ENCODE measurements at regions not wholly inside any gene's neighbourhood (a gene's known extent, or its start where the extent isn't known, plus 50 kb on each side); places are given as distances from the start of the nearest gene placed in this dataset.
"Not testable (repeated sequence)": the region's sequence is repeated elsewhere in the genome, so short reads cannot be mapped to it uniquely, and the experiment has no call there.

DNA sequence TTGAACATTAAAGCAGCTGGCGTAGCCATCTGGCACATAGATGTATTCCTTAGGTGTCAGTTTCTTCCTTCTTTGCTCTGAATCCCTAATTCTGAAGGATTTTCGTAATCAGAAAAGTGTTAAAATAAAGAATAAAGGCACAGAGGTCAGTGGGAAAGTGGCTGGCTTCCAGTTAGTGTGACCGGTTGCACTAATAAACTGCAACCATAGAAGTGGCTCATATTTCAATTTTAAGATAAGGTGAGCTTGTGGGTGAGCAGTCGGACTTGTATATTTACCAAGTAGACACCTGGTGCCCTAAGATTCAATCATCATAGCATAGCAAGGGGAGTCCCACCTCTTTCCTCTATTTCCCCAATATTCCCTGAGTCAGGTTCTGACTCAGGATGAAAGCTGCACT lies 459.6 kb downstream of the ACTL7B start:
- DNase-seq (no peak), ATAC-seq (ENCODE audit: low read depth) (no peak)
- no peaks in the 10 kb centered on the region for H3K27me3 Mint-ChIP-seq
- ChIA-PET POLR2A (no interaction called here), CTCF (no interaction called here)
- TF ChIP-seq, protein P1, sequence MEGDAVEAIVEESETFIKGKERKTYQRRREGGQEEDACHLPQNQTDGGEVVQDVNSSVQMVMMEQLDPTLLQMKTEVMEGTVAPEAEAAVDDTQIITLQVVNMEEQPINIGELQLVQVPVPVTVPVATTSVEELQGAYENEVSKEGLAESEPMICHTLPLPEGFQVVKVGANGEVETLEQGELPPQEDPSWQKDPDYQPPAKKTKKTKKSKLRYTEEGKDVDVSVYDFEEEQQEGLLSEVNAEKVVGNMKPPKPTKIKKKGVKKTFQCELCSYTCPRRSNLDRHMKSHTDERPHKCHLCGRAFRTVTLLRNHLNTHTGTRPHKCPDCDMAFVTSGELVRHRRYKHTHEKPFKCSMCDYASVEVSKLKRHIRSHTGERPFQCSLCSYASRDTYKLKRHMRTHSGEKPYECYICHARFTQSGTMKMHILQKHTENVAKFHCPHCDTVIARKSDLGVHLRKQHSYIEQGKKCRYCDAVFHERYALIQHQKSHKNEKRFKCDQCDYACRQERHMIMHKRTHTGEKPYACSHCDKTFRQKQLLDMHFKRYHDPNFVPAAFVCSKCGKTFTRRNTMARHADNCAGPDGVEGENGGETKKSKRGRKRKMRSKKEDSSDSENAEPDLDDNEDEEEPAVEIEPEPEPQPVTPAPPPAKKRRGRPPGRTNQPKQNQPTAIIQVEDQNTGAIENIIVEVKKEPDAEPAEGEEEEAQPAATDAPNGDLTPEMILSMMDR (IDR thresholded peaks at IDR 0.05) = no peak
- H3K36me3 Mint-ChIP-seq (ENCODE audit: low read depth) = no peaks in the 10 kb centered on the region
- peaks cover 3% of the 10 kb centered on the region for H3K9me3 Mint-ChIP-seq
- no peak overlapping the region for H3K4me3 Mint-ChIP-seq
- intact Hi-C loops (cut with micrococcal nuclease) = no loop called here
- no peaks in the 10 kb centered on the region for H3K4me1 Mint-ChIP-seq
- H3K27ac Mint-ChIP-seq = no peak overlapping the region

DNA sequence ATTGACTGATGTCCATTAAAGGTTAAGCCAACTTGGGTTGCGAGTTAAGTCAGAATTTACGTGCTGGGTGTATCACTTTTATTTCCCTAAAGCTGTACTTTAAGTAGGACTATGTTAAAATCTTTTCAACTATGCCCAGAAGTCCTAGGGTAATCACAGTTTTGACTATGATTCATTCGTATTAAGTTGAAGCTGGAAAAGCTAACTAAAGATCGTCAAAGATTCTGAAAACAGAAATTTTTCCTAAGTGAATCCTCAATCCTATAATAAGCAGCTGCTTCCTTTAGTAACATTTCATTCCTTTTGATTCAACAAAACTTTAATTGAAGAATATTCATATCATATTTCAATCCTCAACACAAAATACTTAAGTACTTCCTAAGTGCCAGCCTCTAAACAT lies 460.4 kb downstream of the ACTL7B start:
- Mint-ChIP-seq H3K9me3 (peaks cover 3% of the 10 kb centered on the region), H3K27me3 (no peaks in the 10 kb centered on the region), H3K36me3 (ENCODE audit: low read depth) (no peaks in the 10 kb centered on the region), H3K4me1 (no peaks in the 10 kb centered on the region), H3K4me3 (no peak overlapping the region), H3K27ac (no peak overlapping the region)
- intact Hi-C loops (cut with micrococcal nuclease) = no loop called here
- no peak for ATAC-seq (ENCODE audit: low read depth)
- ChIA-PET POLR2A (no interaction called here), CTCF (no interaction called here)
- no peak for DNase-seq
- TF ChIP-seq, protein P1 (IDR thresholded peaks at IDR 0.05) = no peak

- intact Hi-C loops (cut with micrococcal nuclease) = no loop called here
- ATAC-seq (ENCODE audit: low read depth) (no peak), DNase-seq (no peak)
- no peaks in the 10 kb centered on the region for H3K36me3 Mint-ChIP-seq (ENCODE audit: low read depth)
- TF ChIP-seq, protein P1 (IDR thresholded peaks at IDR 0.05) = no peak
- POLR2A ChIA-PET = no interaction called here
- H3K9me3 Mint-ChIP-seq = peaks cover 3% of the 10 kb centered on the region
- CTCF ChIA-PET = no interaction called here
- H3K27ac Mint-ChIP-seq = no peak overlapping the region
- no peaks in the 10 kb centered on the region for H3K27me3 Mint-ChIP-seq
- no peak overlapping the region for H3K4me3 Mint-ChIP-seq
- H3K4me1 Mint-ChIP-seq = no peaks in the 10 kb centered on the region
These were observed 461.1 kb downstream of the ACTL7B start for GRCh38 chr9:108394726-108395125.

DNA sequence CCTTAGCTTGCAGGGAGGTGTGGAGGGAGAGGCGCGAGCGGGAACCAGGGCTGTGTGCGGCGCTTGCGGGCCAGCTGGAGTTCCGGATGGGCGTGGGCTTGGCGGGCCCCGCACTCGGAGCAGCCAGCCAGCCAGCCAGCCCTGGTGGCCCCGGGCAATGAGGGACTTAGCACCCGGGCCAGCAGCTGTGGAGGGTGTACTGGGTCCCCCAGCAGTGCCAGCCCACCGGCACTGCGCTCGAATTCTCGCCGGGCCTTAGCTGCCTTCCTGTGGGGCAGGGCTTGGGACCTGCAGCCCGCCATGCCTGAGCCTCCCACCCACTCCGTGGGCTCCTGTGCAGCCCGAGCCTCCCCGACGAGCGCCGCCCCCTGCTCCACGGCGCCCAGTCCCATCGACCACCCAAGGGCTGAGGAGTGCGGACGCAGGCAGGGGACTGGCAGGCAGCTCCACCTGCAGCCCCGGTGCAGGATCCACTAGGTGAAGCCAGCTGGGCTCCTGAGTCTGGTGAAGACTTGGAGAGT lies 462.2 kb downstream of the ACTL7B start:
- H3K9me3 Mint-ChIP-seq; POLR2A ChIA-PET; H3K36me3 Mint-ChIP-seq (ENCODE audit: low read depth); H3K27ac Mint-ChIP-seq; DNase-seq; ATAC-seq (ENCODE audit: low read depth); CTCF ChIA-PET; H3K27me3 Mint-ChIP-seq; H3K4me3 Mint-ChIP-seq; H3K4me1 Mint-ChIP-seq; intact Hi-C loops (cut with micrococcal nuclease): not testable (repeated sequence)

DNA sequence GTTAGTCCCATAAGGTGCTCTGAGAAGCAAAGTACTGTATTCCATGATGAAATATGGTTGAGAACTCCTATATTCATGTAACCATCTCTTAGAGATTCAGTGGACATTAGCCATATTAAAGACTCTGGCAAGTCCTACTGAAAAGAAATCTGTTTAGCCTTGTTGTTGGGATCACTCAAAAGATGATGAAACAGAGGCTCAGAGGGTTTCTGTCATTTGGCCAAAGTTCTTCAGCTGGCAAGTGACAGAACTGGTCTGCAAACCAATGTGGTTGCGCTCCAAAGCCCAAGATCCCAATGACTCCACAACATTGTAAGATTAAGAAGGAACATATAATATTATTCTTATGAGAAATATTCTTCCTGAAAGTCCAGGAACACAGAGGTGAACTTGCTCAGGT lies 462.9 kb downstream of the ACTL7B start:
- H3K36me3 Mint-ChIP-seq (ENCODE audit: low read depth) = no peaks in the 10 kb centered on the region
- no peak for DNase-seq
- POLR2A ChIA-PET = no interaction called here
- no peak for ATAC-seq (ENCODE audit: low read depth)
- H3K4me3 Mint-ChIP-seq = no peak overlapping the region
- intact Hi-C loops (cut with micrococcal nuclease) = no loop called here
- H3K27ac Mint-ChIP-seq = no peak overlapping the region
- peaks cover 3% of the 10 kb centered on the region for H3K27me3 Mint-ChIP-seq
- TF ChIP-seq, protein P1 (IDR thresholded peaks at IDR 0.05) = no peak
- CTCF ChIA-PET = no interaction called here
- H3K4me1 Mint-ChIP-seq = no peaks in the 10 kb centered on the region
- peaks cover 3% of the 10 kb centered on the region for H3K9me3 Mint-ChIP-seq

GRCh38 chr9:108389056-108389455 lies 466.7 kb downstream of the ACTL7B start:
- ChIA-PET CTCF (no interaction called here), POLR2A (no interaction called here)
- no peak for ATAC-seq (ENCODE audit: low read depth)
- intact Hi-C loops (cut with micrococcal nuclease) = loop anchor here (10.0 kb wide), 1 partner anchor 56 kb away; no protein-coding TSS in a partner anchor
- no peak overlapping the region for H3K4me3 Mint-ChIP-seq
- no peaks in the 10 kb centered on the region for H3K36me3 Mint-ChIP-seq (ENCODE audit: low read depth)
- no peaks in the 10 kb centered on the region for H3K4me1 Mint-ChIP-seq
- H3K27ac Mint-ChIP-seq = no peak overlapping the region
- peaks cover 3% of the 10 kb centered on the region for H3K27me3 Mint-ChIP-seq
- no peak for DNase-seq
- no peaks in the 10 kb centered on the region for H3K9me3 Mint-ChIP-seq
- TF ChIP-seq, protein P1 (IDR thresholded peaks at IDR 0.05) = no peak
